ENCODE measurements at regions not wholly inside any gene's neighbourhood (a gene's known extent, or its start where the extent isn't known, plus 50 kb on each side); places are given as distances from the start of the nearest gene placed in this dataset.

GRCh38 chr12:92206011-92206410 lies 60.4 kb upstream of the BTG1 start:
- no peak for TF ChIP-seq ZNF837 (tag by site-specific recombination; IDR thresholded peaks at IDR 0.05)
- no peak for TF ChIP-seq SALL2 (tag by site-specific recombination; IDR thresholded peaks at IDR 0.05; ENCODE audit: borderline replicate concordance)
- no peak for TF ChIP-seq ZNF660 (tag by site-specific recombination; IDR thresholded peaks at IDR 0.05)
- no peak for TF ChIP-seq OSR2 (tag by site-specific recombination; IDR thresholded peaks at IDR 0.05)
- TF ChIP-seq ZNF148 (tag by site-specific recombination; IDR thresholded peaks at IDR 0.05; ENCODE audit: borderline replicate concordance), result no peak
- no peak for TF ChIP-seq ZBTB8A (tag by site-specific recombination; IDR thresholded peaks at IDR 0.05)
- TF ChIP-seq ZNF514 (tag by site-specific recombination; IDR thresholded peaks at IDR 0.05), result no peak
- TF ChIP-seq OVOL3 (tag by site-specific recombination; IDR thresholded peaks at IDR 0.05), result no peak
- TF ChIP-seq YY1 (tag by site-specific recombination; IDR thresholded peaks at IDR 0.05), result no peak
- no peak for TF ChIP-seq ZXDB (tag by site-specific recombination; IDR thresholded peaks at IDR 0.05)
- POLR2A ChIA-PET, result no interaction called here
- H3K4me3 ChIP-seq (ENCODE audit: low read depth, low read length), result no peak overlapping the region
- H3K36me3 ChIP-seq (ENCODE audit: control insufficient read depth in 2 of 2, insufficient read depth in 1 of 2, low read length in 2 of 2), result no peaks in the 10 kb centered on the region
- H3K27ac ChIP-seq (ENCODE audit: extremely low read depth, low read depth, low read length), result no peak overlapping the region
- H3K4me1 ChIP-seq (ENCODE audit: control insufficient read depth, insufficient read depth, low read length), result no peaks in the 10 kb centered on the region
- no peaks in the 10 kb centered on the region for H3K9me3 ChIP-seq (ENCODE audit: control insufficient read depth, insufficient read depth, low read depth, low read length)
- CTCF ChIA-PET, result no interaction called here

- Histone ChIP-seq H3K9me3 (ENCODE audit: control insufficient read depth, insufficient read depth, low read depth, low read length) (no peaks in the 10 kb centered on the region), H3K36me3 (ENCODE audit: control insufficient read depth in 2 of 2, insufficient read depth in 1 of 2, low read length in 2 of 2) (no peaks in the 10 kb centered on the region), H3K27ac (ENCODE audit: extremely low read depth, low read depth, low read length) (no peak overlapping the region), H3K4me3 (ENCODE audit: low read depth, low read length) (no peak overlapping the region), H3K4me1 (ENCODE audit: control insufficient read depth, insufficient read depth, low read length) (no peaks in the 10 kb centered on the region)
- ChIA-PET POLR2A (no interaction called here), CTCF (interaction anchor here (0.6 kb wide), 1 partner anchor 18 kb away, joined by 4 read pairs; no protein-coding TSS in a partner anchor)
- no peak for TF ChIP-seq ZBTB10 (tag by site-specific recombination; IDR thresholded peaks at IDR 0.05)
Observed at GRCh38 chr12:92199819-92200576, 54.4 kb upstream of the BTG1 start.

- H3K4me3 ChIP-seq (ENCODE audit: low read depth, low read length), result no peak overlapping the region
- H3K9me3 ChIP-seq (ENCODE audit: control insufficient read depth, insufficient read depth, low read depth, low read length), result no peaks in the 10 kb centered on the region
- ChIA-PET CTCF (no interaction called here), POLR2A (no interaction called here)
- H3K4me1 ChIP-seq (ENCODE audit: control insufficient read depth, insufficient read depth, low read length), result no peaks in the 10 kb centered on the region; the same call in 1 of the 2 replicates
- TF ChIP-seq ZNF449 (tag by site-specific recombination; IDR thresholded peaks at IDR 0.05) (no peak), REPIN1 (tag by site-specific recombination; IDR thresholded peaks at IDR 0.05; ENCODE audit: low read depth) (no peak), SETDB1 (IDR thresholded peaks at IDR 0.05; ENCODE audit: insufficient read length, low read length) (no peak), ZBTB11 (tag by site-specific recombination; conservative IDR thresholded peaks at IDR 0.05; ENCODE audit: low read depth) (no peak), KLF9 (tag by site-specific recombination; IDR thresholded peaks at IDR 0.05; ENCODE audit: low read depth) (no peak), ZNF830 (tag by site-specific recombination; IDR thresholded peaks at IDR 0.05; ENCODE audit: low read depth) (no peak), ZNF792 (tag by site-specific recombination; IDR thresholded peaks at IDR 0.05) (no peak)
- H3K27ac ChIP-seq (ENCODE audit: extremely low read depth, low read depth, low read length), result no peak overlapping the region
- H3K36me3 ChIP-seq (ENCODE audit: control insufficient read depth in 2 of 2, insufficient read depth in 1 of 2, low read length in 2 of 2), result no peaks in the 10 kb centered on the region
Observed at GRCh38 chr12:92197815-92198214, 52.2 kb upstream of the BTG1 start.
